Transverse colon (tissue), 4 donors: ENCODE measurements at regions not wholly inside any gene's neighbourhood (a gene's known extent, or its start where the extent isn't known, plus 50 kb on each side); places are given as distances from the start of the nearest gene placed in this dataset.

Source experiments
- DNase-seq: peaks from one replicate; pipeline ENCODE4 v3.0.0-alpha.2; 2019
- H3K27ac ChIP-seq, 4 donors: fragments of 200-600 bp; sonication (generic); 2 replicates each; pipeline ENCODE4 v1.5.1; 2016 to 2018; ENCODE audit warnings: inconsistent platforms in 4 of 4
- H3K27me3 ChIP-seq: fragments of 200-600 bp; sonication (generic); 2 replicates; pipeline ENCODE4 v1.5.1; 2017; ENCODE audit warnings: inconsistent platforms
- H3K36me3 ChIP-seq, 4 donors: fragments of 200-600 bp; sonication (generic); 2 replicates each; pipeline ENCODE4 v1.5.1; 2017 to 2019; ENCODE audit warnings: inconsistent platforms in 4 of 4
- H3K4me1 ChIP-seq, 4 donors: fragments of 200-600 bp; sonication (generic); 2 replicates each; pipeline ENCODE4 v1.5.1; 2017 to 2020; ENCODE audit warnings: inconsistent platforms in 4 of 4
- H3K4me3 ChIP-seq, 4 donors: fragments of 200-600 bp; sonication (generic); 1 replicate in 1 of 4; 2 replicates in 3 of 4; pipeline versions ENCODE4 v1.5.1 to v1.6.1; 2017 to 2019; ENCODE audit warnings: inconsistent platforms in 4 of 4
- H3K9me3 ChIP-seq, 2 donors: fragments of 200-600 bp; sonication (generic); 2 replicates each; pipeline ENCODE4 v1.5.1; 2017 to 2019; ENCODE audit warnings: inconsistent platforms in 2 of 2
- CTCF ChIP-seq, 5 experiments: fragments of 200-600 bp in 3 of 5; fragments of 450-650 bp in 2 of 5; sonication (generic) in 3 of 5; IDR thresholded peaks; 1 replicate in 2 of 5; 2 replicates in 3 of 5; pipeline ENCODE4 v1.5.1; 2016 to 2017; ENCODE audit warnings: antibody characterized with exemption in 5 of 5, inconsistent platforms in 3 of 5, mild to moderate bottlenecking in 2 of 5, moderate library complexity in 1 of 5
- EP300 ChIP-seq: sonication (generic); formaldehyde crosslinking; IDR thresholded peaks from one replicate; pipeline ENCODE4 v1.6.1; 2017; ENCODE audit warnings: antibody characterized with exemption, low read depth
- POLR2A ChIP-seq: fragments of 450-650 bp; IDR thresholded peaks from one replicate; pipeline ENCODE4 v1.6.1; 2016; ENCODE audit warnings: antibody characterized with exemption, mild to moderate bottlenecking, moderate library complexity
- POLR2AphosphoS5 ChIP-seq, 3 donors: sonication (generic); formaldehyde crosslinking; IDR thresholded peaks; one replicate each; pipeline ENCODE4 v1.6.1; 2016; ENCODE audit warnings: antibody characterized with exemption in 3 of 3
- WGBS, 2 donors: methylation state at CpG; one replicate each; pipeline ENCODE4 v1.1.5; 2018; ENCODE audit warnings: low coverage in 1 of 2; 5-methylcytosine and 5-hydroxymethylcytosine counted together
- in situ Hi-C, 4 donors: fragments of 200-750 bp; cut with MboI; loops; one replicate each; pipeline versions ENCODE4 v1.15.0 to v1.15.1; 2017; ENCODE audit warnings: low sequenced_read_pairs in 3 of 4, low pct_ligation_motif_present in 1 of 4, low pct_unique_long_range_greater_than_20kb in 1 of 4
- intact Hi-C: fragments of 100-400 bp; cut with DNase I; formaldehyde crosslinking; loops from one replicate; pipeline ENCODE4 v1.15.1; 2023; ENCODE audit warnings: low total_unique reads

GRCh38 chr5:2267991-2268390 is 385.3 kb upstream of the IRX4 start:
- in situ Hi-C loops: no loop called here

DNA sequence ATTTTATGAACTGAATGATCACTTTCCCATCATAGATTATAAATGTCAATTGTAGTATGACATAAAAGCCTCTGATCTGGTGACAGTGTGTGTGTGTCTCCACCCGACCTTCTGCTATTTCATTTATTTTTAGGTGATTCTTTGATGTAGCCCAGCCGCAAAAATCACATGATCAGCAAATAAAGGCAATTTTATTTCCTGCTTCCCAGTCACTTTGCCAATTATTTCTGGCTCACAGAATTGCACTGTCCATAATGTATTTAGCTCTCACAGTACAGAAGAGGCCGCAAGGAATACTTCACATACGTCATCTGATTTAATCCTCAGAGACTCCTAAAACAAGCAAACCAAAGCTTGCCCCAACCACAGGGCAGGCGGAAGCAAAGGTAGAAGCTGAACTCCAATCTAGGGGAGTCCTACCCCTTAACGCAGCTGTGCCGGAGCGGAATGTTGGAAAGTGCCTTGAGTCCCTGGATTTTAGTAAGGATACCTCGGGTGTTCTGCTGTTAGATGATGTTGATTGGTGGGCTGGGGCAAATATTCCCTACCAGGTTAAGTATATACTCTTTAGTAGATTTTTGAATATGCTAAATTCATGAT is 384.0 kb upstream of the IRX4 start:
- Histone ChIP-seq H3K36me3 (no peaks in the 10 kb centered on the region), H3K27ac (no peak overlapping the region), H3K9me3 (no peaks in the 10 kb centered on the region), H3K27me3 (peaks cover 4% of the 10 kb centered on the region), H3K4me1 (no peaks in the 10 kb centered on the region), H3K4me3 (no peak overlapping the region)
- TF ChIP-seq EP300 (no peak), CTCF (IDR thresholded peaks at IDR 0.05) (no peak), POLR2AphosphoS5 (IDR thresholded peaks at IDR 0.05) (no peak), POLR2A (no peak)
- WGBS, 2 donors: 44 to 47% methylated on average over 6 to 9 of the region's 9 CpGs
- in situ Hi-C loops (no loop called here), intact Hi-C loops (no loop called here)
- no peak for DNase-seq

More at GRCh38 chr5:2267991-2268390, 385.3 kb upstream of the IRX4 start:
- TF ChIP-seq POLR2A: no peak
- no peak for TF ChIP-seq CTCF (IDR thresholded peaks at IDR 0.05)
- TF ChIP-seq EP300: no peak
- TF ChIP-seq POLR2AphosphoS5 (IDR thresholded peaks at IDR 0.05): no peak
- peaks cover 4% of the 10 kb centered on the region for H3K27me3 ChIP-seq
- no peaks in the 10 kb centered on the region for H3K4me1 ChIP-seq
- whole genome bisulfite sequencing, 2 donors: 96 to 100% methylated on average over 7 to 13 of the region's 13 CpGs
- H3K4me3 ChIP-seq: no peak overlapping the region
- H3K9me3 ChIP-seq: no peaks in the 10 kb centered on the region
- H3K36me3 ChIP-seq: no peaks in the 10 kb centered on the region
- intact Hi-C loops: no loop called here
- no peak overlapping the region for H3K27ac ChIP-seq
- DNase-seq: no peak

DNA sequence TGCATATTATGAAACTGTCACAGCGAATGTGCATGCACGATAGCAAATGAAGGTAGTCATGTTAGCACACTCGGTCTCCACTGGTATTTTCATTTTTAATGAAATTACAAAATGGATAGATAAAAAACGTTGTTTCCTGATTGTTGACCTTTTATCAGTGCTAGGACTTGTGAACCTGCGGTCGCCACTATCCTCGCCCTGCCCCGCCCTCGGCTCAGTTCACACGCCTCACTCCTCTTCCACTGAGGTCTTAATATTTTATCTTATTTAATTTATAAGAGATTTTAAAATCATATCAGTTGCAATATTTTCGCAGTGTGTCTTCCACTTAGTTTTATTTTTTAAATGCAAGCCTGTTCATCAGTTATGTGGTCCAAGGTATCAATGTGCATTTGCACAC is 382.6 kb upstream of the IRX4 start:
- Histone ChIP-seq H3K36me3 (no peaks in the 10 kb centered on the region), H3K4me3 (no peak overlapping the region), H3K27ac (no peak overlapping the region), H3K27me3 (peaks cover under 1% of the 10 kb centered on the region), H3K4me1 (no peaks in the 10 kb centered on the region), H3K9me3 (no peaks in the 10 kb centered on the region)
- intact Hi-C loops (no loop called here), in situ Hi-C loops (no loop called here)
- TF ChIP-seq POLR2A (no peak), POLR2AphosphoS5 (IDR thresholded peaks at IDR 0.05) (no peak), CTCF (IDR thresholded peaks at IDR 0.05) (no peak), EP300 (no peak)
- 80 to 83% methylated on average over 11 of the region's 11 CpGs for WGBS, 2 donors
- DNase-seq: no peak

GRCh38 chr5:2263763-2264162 is 381.0 kb upstream of the IRX4 start:
- WGBS, 2 donors: 82 to 100% methylated on average over 4 to 12 of the region's 12 CpGs

GRCh38 chr5:2262620-2263019 is 379.9 kb upstream of the IRX4 start:
- intact Hi-C loops: no loop called here
- no peak overlapping the region for H3K4me3 ChIP-seq
- TF ChIP-seq POLR2AphosphoS5 (IDR thresholded peaks at IDR 0.05) (no peak), CTCF (IDR thresholded peaks at IDR 0.05) (no peak), POLR2A (no peak), EP300 (no peak)
- no peaks in the 10 kb centered on the region for H3K27me3 ChIP-seq
- H3K4me1 ChIP-seq: no peaks in the 10 kb centered on the region
- WGBS, 2 donors: 59 to 73% methylated on average over 2 to 9 of the region's 9 CpGs
- H3K9me3 ChIP-seq: no peaks in the 10 kb centered on the region
- H3K36me3 ChIP-seq: no peaks in the 10 kb centered on the region
- in situ Hi-C loops: no loop called here
- no peak for DNase-seq
- H3K27ac ChIP-seq: no peak overlapping the region

More at GRCh38 chr5:2263763-2264162, 381.0 kb upstream of the IRX4 start:
- intact Hi-C loops (no loop called here), in situ Hi-C loops (no loop called here)
- TF ChIP-seq POLR2AphosphoS5 (IDR thresholded peaks at IDR 0.05): no peak
- H3K36me3 ChIP-seq: no peaks in the 10 kb centered on the region
- H3K4me1 ChIP-seq: no peaks in the 10 kb centered on the region
- no peak overlapping the region for H3K27ac ChIP-seq
- H3K4me3 ChIP-seq: no peak overlapping the region
- DNase-seq: no peak
- H3K9me3 ChIP-seq: no peaks in the 10 kb centered on the region
- H3K27me3 ChIP-seq: no peaks in the 10 kb centered on the region
